22Rv1 (cell line): ENCODE measurements at regions not wholly inside any gene's neighbourhood (a gene's known extent, or its start where the extent isn't known, plus 50 kb on each side); places are given as distances from the start of the nearest gene placed in this dataset.

Experiments
- H3K27ac ChIP-seq: fragments of 450-650 bp; 2 replicates; pipeline ENCODE4 v1.5.1; 2017
- ZFX ChIP-seq: fragments of 450-650 bp; IDR thresholded peaks from 2 replicates; pipeline ENCODE4 v1.6.1; 2017; ENCODE audit warnings: antibody characterized with exemption, borderline replicate concordance
- TF ChIP-seq, protein P1 (sequence below): fragments of 450-650 bp; IDR thresholded peaks from 2 replicates; pipeline ENCODE4 v1.5.1; 2017; ENCODE audit warnings: mild to moderate bottlenecking

DNA sequence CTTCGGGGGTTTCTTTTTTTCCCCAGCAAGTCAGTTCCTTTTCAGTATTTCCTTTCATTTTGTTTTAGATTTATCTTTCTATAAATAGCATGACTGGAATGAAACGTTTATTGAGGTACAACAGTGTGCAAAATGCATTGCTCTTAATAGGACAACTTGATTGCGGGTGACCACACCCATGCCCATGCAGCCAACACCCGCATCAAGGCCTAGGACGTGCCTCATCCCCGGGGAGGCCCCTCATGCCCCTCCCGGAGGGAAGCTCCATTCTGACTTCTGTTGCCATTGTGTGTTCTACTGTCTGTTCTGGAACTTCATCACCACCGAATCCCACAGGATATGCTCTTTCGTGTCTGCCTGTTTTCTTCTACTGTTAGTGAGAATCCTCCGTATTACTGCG, 82.2 kb downstream of the RPS6KA4 start:
- H3K27ac ChIP-seq: no peak overlapping the region
- no peak for TF ChIP-seq ZFX
- TF ChIP-seq, protein P1, sequence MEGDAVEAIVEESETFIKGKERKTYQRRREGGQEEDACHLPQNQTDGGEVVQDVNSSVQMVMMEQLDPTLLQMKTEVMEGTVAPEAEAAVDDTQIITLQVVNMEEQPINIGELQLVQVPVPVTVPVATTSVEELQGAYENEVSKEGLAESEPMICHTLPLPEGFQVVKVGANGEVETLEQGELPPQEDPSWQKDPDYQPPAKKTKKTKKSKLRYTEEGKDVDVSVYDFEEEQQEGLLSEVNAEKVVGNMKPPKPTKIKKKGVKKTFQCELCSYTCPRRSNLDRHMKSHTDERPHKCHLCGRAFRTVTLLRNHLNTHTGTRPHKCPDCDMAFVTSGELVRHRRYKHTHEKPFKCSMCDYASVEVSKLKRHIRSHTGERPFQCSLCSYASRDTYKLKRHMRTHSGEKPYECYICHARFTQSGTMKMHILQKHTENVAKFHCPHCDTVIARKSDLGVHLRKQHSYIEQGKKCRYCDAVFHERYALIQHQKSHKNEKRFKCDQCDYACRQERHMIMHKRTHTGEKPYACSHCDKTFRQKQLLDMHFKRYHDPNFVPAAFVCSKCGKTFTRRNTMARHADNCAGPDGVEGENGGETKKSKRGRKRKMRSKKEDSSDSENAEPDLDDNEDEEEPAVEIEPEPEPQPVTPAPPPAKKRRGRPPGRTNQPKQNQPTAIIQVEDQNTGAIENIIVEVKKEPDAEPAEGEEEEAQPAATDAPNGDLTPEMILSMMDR: no peak

GRCh38 chr11:64443001-64443400, 84.0 kb downstream of the RPS6KA4 start:
- TF ChIP-seq, protein P1: no peak
- no peak for TF ChIP-seq ZFX
- H3K27ac ChIP-seq: no peak overlapping the region

GRCh38 chr11:64444838-64445441, 86.0 kb downstream of the RPS6KA4 start:
- no peak for TF ChIP-seq ZFX
- TF ChIP-seq, protein P1: no peak
- H3K27ac ChIP-seq: no peak overlapping the region

DNA sequence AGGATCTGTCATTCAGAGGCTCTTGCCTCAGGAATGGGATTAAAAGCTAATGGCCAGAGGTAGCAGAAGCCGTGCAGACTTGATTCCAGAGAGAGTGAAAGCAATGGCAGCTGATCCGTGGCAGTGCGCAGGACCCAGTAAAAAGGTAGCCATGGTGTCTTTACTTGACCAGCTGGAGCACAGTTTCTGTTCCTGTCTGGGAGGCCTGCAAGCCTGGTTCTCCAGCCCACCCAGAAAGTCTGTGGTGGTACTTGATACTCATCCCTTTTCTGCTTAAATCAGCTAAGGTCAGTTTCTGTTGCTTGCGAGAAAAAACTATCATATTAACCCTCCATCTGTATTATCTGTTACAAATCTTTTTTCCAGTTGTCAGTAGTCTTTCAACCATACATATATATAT, 86.7 kb downstream of the RPS6KA4 start:
- no peak overlapping the region for H3K27ac ChIP-seq
- TF ChIP-seq ZFX: no peak
- TF ChIP-seq, protein P1: no peak

DNA sequence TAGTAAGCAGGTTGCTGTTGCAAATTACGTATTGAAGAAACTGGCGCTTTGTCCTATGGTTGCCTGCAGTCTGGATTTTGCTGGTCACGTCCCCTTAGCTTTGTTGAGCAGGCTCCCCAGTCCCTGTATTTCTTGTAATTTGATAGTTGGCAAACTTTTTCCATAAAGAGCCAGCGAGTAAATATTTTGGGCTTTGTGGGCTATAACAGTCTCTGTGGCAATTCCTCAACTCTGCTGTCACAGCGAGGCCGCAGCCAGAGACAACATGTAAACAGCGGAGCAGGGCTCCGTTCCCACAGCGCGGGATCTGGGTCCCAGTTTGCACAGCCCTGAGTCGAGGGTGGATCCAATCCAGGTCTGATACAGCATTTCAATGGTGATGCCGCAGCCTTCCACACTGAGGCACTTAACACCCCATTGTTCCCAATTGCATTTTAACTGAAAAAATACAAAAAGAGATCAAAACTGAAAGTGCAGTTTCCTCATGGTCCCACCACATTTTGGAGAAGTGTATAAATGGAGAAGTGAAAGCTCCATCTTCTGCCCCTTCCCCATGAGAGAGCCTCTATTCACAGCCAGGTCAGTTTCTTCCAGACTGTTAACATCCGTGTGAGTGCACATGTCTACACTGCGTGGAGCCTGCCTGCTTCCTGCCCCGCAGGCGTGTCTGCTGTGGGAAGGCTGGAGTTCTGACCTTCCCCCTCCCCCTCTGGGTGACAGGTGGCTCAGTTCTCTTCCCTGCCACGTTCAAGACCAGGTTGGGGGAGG, 89.1 kb downstream of the RPS6KA4 start:
- H3K27ac ChIP-seq: no peak overlapping the region
- TF ChIP-seq ZFX: no peak
- TF ChIP-seq, protein P1: no peak

DNA sequence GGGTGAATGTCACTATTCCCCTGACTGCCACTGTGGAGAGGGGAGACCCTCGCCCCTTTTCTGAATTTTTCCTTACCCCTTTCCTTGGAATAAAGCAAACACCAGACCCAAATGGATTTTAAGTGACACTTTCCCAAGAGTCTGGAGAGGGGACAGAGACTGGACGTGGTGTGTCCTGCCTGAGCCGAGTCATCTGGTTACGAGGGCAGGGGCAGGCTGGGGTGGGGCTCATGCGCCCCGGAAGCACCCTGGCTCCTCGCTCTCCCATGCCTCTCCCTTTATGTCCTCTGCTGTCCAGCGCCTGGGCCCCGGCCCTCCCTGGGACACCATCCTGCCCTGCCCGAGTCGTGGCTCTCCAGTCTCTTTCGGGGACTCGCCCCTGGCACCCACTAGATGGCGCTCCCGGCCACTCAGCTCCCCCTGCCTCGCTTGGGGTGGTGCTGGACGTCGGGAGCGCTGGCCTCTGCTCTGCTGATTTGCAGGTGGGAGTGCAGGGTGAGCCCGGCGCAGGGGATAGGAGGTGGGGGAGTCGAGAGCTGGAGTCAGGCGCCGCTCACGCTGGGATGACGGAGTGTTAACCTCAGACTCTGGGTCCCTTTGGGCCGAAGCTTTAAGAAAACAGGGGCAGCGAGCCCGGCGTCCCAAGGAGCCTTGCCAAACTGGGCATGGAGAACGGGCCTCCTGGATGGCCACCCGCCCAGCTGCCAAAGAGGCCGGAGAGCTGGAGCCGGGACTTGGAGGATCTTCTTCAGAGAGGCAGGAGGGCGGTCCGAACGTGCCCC, 89.8 kb downstream of the RPS6KA4 start:
- TF ChIP-seq ZFX: no peak
- TF ChIP-seq, protein P1: peak; percentile 84
- H3K27ac ChIP-seq: no peak overlapping the region
